GM12875 (cell line): ENCODE measurements at regions not wholly inside any gene's neighbourhood (a gene's known extent, or its start where the extent isn't known, plus 50 kb on each side); places are given as distances from the start of the nearest gene placed in this dataset.

ENCODE experiments used
- H3K4me3 ChIP-seq: one replicate; pipeline ENCODE4 v1.5.1; 2011; ENCODE audit warnings: low read depth, low read length, control low read depth
- TF ChIP-seq, protein P1 (sequence below): IDR thresholded peaks from 2 replicates; pipeline ENCODE4 v1.5.1; 2011; ENCODE audit warnings: low read depth, mild to moderate bottlenecking, control low read depth, inconsistent platforms, low read length, moderate library complexity, borderline replicate concordance; ENCODE audit not compliant: insufficient read depth

DNA sequence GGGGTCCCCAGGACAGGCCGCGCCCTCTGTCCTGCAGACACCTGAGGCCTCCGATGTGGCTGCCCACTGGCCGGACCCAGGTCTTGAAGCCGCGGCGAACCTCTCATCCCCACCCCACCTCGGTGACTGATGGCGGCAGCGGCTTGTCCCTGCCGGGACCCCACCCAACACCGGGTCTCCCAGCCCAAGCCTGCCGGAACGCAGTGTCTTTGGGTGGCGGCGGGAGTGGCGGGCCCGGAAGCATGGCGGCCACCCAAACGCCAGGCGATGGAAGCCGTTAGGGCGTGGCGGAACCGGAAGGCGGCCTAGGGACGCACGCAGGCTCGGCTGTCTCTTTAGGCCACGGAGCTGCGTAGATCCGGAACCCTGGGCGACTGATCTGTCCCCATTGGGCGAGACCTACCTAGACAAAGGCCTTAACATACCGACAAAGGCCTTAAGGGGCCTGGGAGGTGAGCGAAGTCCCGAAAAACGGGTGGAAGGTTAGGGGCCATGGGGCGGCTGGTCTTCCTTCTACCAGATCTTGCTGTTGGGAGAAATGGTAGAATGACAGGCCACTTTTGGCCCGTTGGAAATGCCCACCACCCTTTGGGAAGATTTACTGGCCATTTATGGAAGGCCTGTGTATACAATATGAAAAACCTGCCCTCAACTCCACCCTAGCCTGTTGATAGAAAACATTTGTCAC is 94.6 kb upstream of the SMC2 start:
- H3K4me3 ChIP-seq = no peak overlapping the region
- TF ChIP-seq, protein P1, sequence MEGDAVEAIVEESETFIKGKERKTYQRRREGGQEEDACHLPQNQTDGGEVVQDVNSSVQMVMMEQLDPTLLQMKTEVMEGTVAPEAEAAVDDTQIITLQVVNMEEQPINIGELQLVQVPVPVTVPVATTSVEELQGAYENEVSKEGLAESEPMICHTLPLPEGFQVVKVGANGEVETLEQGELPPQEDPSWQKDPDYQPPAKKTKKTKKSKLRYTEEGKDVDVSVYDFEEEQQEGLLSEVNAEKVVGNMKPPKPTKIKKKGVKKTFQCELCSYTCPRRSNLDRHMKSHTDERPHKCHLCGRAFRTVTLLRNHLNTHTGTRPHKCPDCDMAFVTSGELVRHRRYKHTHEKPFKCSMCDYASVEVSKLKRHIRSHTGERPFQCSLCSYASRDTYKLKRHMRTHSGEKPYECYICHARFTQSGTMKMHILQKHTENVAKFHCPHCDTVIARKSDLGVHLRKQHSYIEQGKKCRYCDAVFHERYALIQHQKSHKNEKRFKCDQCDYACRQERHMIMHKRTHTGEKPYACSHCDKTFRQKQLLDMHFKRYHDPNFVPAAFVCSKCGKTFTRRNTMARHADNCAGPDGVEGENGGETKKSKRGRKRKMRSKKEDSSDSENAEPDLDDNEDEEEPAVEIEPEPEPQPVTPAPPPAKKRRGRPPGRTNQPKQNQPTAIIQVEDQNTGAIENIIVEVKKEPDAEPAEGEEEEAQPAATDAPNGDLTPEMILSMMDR = no peak

DNA sequence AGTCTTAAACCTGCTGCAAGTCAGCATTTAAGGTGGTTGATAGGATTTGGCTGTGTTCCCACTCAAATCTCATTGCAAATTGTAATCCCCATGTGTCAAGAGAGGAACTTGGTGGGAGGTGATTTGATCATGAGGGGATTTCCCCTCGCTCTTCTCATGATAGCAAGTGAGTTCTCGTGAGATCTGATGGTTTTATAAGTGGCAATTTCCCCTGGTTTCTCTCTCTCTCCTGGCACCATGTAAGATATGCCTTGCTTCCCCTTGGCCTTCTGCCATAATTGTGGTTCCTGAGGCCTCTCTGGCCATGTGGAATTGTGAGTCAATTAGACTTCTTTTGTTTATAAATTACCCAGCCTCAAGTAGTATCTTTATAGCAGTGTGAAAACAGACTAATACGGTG is 84.3 kb upstream of the SMC2 start:
- H3K4me3 ChIP-seq = no peak overlapping the region
- TF ChIP-seq, protein P1 = no peak

- no peak overlapping the region for H3K4me3 ChIP-seq
- TF ChIP-seq, protein P1 = no peak
These were observed 72.0 kb upstream of the SMC2 start for GRCh38 chr9:104022083-104022482.

GRCh38 chr9:104025104-104025503 is 69.0 kb upstream of the SMC2 start:
- no peak overlapping the region for H3K4me3 ChIP-seq
- TF ChIP-seq, protein P1 = no peak

- H3K4me3 ChIP-seq = no peak overlapping the region
- TF ChIP-seq, protein P1 = no peak
These were observed 68.2 kb upstream of the SMC2 start for GRCh38 chr9:104025945-104026344.

- TF ChIP-seq, protein P1 = no peak
- H3K4me3 ChIP-seq = no peak overlapping the region
These were observed 66.8 kb upstream of the SMC2 start for GRCh38 chr9:104027295-104027694.

- no peak overlapping the region for H3K4me3 ChIP-seq
- TF ChIP-seq, protein P1 = no peak
These were observed 65.3 kb upstream of the SMC2 start for GRCh38 chr9:104028827-104029226.
